Astrocyte of the cerebellum (primary cell): ENCODE measurements at regions not wholly inside any gene's neighbourhood (a gene's known extent, or its start where the extent isn't known, plus 50 kb on each side); places are given as distances from the start of the nearest gene placed in this dataset.

Experiments used
- DNase-seq: peaks from one replicate; pipeline ENCODE4 v3.0.0-alpha.2; 2011; ENCODE audit warnings: low read depth
- H3K4me3 ChIP-seq: 2 replicates; pipeline ENCODE4 v1.5.1; 2011; ENCODE audit warnings: mild to moderate bottlenecking, low read depth, low read length, moderate library complexity
- in situ Hi-C: cut with HindIII; loops from 2 replicates; pipeline ENCODE4 v1.10.0; 2017; ENCODE audit warnings: low sequenced_read_pairs
- TF ChIP-seq, protein P1 (sequence below): IDR thresholded peaks from 2 replicates; pipeline ENCODE4 v1.5.1; 2012; ENCODE audit warnings: low read length, low read depth, moderate library complexity, mild to moderate bottlenecking; ENCODE audit errors: missing control alignments

DNA sequence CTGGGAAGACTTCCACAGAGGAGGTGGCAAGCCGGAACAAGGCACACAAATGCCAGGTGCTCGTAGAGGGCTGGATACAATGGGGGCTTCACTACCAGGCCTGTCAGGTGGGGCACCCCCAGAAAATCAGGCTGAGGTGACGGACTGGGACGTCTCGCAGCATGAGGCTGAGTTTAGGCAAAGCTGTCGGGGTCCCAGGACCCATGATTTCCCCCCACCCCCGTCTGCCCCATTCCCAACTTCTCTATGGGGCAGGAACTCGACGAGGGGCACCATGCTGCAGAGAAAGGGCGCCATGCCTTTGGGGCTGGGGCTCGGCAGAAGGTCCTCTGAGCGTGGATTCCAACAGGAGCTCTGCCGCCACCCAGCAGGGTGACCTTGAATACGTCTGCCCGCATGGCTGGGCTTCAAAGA lies 65.7 kb upstream of the HES1 start:
- in situ Hi-C loops = no loop called here
- no peak for DNase-seq
- TF ChIP-seq, protein P1, sequence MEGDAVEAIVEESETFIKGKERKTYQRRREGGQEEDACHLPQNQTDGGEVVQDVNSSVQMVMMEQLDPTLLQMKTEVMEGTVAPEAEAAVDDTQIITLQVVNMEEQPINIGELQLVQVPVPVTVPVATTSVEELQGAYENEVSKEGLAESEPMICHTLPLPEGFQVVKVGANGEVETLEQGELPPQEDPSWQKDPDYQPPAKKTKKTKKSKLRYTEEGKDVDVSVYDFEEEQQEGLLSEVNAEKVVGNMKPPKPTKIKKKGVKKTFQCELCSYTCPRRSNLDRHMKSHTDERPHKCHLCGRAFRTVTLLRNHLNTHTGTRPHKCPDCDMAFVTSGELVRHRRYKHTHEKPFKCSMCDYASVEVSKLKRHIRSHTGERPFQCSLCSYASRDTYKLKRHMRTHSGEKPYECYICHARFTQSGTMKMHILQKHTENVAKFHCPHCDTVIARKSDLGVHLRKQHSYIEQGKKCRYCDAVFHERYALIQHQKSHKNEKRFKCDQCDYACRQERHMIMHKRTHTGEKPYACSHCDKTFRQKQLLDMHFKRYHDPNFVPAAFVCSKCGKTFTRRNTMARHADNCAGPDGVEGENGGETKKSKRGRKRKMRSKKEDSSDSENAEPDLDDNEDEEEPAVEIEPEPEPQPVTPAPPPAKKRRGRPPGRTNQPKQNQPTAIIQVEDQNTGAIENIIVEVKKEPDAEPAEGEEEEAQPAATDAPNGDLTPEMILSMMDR = no peak
- H3K4me3 ChIP-seq = peak overlapping the region; percentile 37

- in situ Hi-C loops = no loop called here
- TF ChIP-seq, protein P1 = no peak
- H3K4me3 ChIP-seq = peak overlapping the region; percentile 37
- DNase-seq = peak; percentile 88
Observed at GRCh38 chr3:194070634-194071409, 65.1 kb upstream of the HES1 start.

- H3K4me3 ChIP-seq = no peak overlapping the region
- TF ChIP-seq, protein P1 = no peak
- in situ Hi-C loops = no loop called here
- DNase-seq = no peak
Observed at GRCh38 chr3:194072097-194072428, 63.9 kb upstream of the HES1 start.

GRCh38 chr3:194072691-194073279 lies 63.2 kb upstream of the HES1 start:
- in situ Hi-C loops = no loop called here
- no peak overlapping the region for H3K4me3 ChIP-seq
- TF ChIP-seq, protein P1 = no peak
- no peak for DNase-seq

DNA sequence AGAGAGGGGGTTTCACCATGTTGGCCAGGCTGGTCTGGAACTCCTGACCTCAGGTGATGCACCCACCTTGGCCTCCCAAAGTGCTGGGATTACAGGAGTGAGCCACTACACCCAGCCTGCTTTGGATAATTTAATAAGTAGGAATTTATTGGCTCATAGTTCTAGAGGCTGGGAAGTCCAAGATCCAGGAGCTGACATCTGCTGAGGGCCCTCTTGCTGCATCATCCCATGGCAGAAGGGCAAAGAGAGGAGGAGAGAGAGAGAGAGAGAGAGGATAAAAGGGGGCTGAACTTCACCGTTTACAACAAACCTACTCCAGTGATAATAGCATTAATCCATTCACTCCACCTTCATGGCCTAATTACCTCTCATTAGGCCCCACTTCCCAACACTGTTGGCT lies 62.0 kb upstream of the HES1 start:
- in situ Hi-C loops = no loop called here
- DNase-seq = no peak
- no peak overlapping the region for H3K4me3 ChIP-seq
- TF ChIP-seq, protein P1 = no peak

GRCh38 chr3:194075088-194075615 lies 60.8 kb upstream of the HES1 start:
- in situ Hi-C loops = no loop called here
- H3K4me3 ChIP-seq = no peak overlapping the region
- DNase-seq = no peak
- TF ChIP-seq, protein P1 = no peak
